ENCODE measurements at regions not wholly inside any gene's neighbourhood (a gene's known extent, or its start where the extent isn't known, plus 50 kb on each side); places are given as distances from the start of the nearest gene placed in this dataset.

DNA sequence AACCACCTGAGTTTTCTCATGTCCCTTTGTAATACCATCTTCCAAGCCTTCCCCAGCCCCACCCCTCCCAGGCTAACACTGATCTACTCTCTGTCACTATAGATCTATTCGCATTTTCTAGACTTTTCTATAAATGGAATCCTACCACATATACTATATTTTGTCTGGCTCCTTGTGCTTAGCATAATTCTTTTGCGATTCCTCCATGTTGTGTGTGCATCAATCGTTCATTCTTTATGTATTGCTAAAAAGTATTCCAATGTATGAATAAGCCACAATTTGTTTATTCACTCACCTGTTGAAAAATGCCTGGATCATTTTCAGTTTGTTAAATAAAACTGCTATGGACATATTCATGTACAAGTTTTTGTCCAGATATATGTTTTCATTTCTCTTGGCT lies 66.7 kb upstream of the DPT start:
- no TSS peak for BruUV-seq (replicated peaks)
- Mint-ChIP-seq H3K9me3 (ENCODE audit: unreplicated experiment) (peaks cover 27% of the 10 kb centered on the region), H3K36me3 (ENCODE audit: insufficient read depth, unreplicated experiment) (no peaks in the 10 kb centered on the region), H3K27me3 (ENCODE audit: insufficient read depth, unreplicated experiment) (no peaks in the 10 kb centered on the region), H3K27ac (ENCODE audit: unreplicated experiment) (peak overlapping the region; percentile 62), H3K4me1 (ENCODE audit: low read depth, unreplicated experiment) (peaks cover 62% of the 10 kb centered on the region), H3K4me3 (ENCODE audit: unreplicated experiment) (no peak overlapping the region)
- intact Hi-C loops (cut with micrococcal nuclease; ENCODE audit: unreplicated experiment), result no loop called here
- ChIA-PET CTCF (no interaction called here), POLR2A (no interaction called here)
- Histone ChIP-seq H3K36me3 (ENCODE audit: control insufficient read depth, insufficient read depth, low read length) (no peaks in the 10 kb centered on the region), H3K9me3 (peaks cover 12% of the 10 kb centered on the region), H3K4me1 (peaks cover 53% of the 10 kb centered on the region), H3K27me3 (replicated peaks; ENCODE audit: control insufficient read depth, insufficient read depth, low read length) (no peaks in the 10 kb centered on the region), H3K4me3 (ENCODE audit: low read depth, low read length) (no peak overlapping the region)
- TF ChIP-seq, protein P1, sequence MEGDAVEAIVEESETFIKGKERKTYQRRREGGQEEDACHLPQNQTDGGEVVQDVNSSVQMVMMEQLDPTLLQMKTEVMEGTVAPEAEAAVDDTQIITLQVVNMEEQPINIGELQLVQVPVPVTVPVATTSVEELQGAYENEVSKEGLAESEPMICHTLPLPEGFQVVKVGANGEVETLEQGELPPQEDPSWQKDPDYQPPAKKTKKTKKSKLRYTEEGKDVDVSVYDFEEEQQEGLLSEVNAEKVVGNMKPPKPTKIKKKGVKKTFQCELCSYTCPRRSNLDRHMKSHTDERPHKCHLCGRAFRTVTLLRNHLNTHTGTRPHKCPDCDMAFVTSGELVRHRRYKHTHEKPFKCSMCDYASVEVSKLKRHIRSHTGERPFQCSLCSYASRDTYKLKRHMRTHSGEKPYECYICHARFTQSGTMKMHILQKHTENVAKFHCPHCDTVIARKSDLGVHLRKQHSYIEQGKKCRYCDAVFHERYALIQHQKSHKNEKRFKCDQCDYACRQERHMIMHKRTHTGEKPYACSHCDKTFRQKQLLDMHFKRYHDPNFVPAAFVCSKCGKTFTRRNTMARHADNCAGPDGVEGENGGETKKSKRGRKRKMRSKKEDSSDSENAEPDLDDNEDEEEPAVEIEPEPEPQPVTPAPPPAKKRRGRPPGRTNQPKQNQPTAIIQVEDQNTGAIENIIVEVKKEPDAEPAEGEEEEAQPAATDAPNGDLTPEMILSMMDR (IDR thresholded peaks at IDR 0.05; ENCODE audit: insufficient read depth in 1 of 2, low read depth in 1 of 2, low read length in 1 of 2, severe bottlenecking in 1 of 2, unreplicated experiment in 1 of 2), result no peak
- DNase-seq, result no peak

DNA sequence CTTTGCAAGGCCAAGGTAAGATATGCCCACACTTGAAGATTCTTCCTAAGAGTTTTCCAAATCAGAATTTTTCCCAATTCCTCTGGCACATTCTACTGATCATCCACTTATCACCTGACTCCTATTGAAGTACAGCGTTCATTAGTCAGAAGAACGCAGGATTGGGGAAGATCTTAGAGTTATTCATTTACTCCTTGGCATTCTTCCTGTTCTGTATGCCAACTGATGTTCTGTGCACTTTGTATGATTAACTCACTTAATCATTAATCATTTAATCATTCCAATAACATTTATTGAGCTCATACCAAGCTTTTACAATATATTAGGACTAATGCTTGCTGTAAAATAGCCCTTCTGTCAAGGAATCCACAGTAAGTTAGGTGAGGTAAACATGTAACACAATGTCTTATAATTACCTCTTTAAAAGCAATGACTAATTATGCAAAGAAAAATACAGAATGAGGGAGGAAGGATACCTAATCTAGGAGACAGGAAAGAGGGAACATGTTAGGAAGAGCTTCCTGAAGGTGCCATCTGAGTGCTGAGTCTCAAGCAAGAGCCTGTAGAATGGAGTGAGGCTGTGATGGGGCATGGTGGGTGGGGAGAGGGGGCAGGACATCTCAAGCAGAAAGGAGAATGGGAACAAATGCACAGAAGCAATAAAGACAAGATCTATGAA lies 71.1 kb upstream of the DPT start:
- Histone ChIP-seq H3K4me3 (ENCODE audit: low read depth, low read length) (no peak overlapping the region), H3K4me1 (peaks cover 64% of the 10 kb centered on the region), H3K36me3 (ENCODE audit: control insufficient read depth, insufficient read depth, low read length) (no peaks in the 10 kb centered on the region), H3K9me3 (no peaks in the 10 kb centered on the region; the same call in 1 of the 2 replicates), H3K27me3 (replicated peaks; ENCODE audit: control insufficient read depth, insufficient read depth, low read length) (no peaks in the 10 kb centered on the region)
- Mint-ChIP-seq H3K27me3 (ENCODE audit: insufficient read depth, unreplicated experiment) (no peaks in the 10 kb centered on the region), H3K9me3 (ENCODE audit: unreplicated experiment) (peaks cover 8% of the 10 kb centered on the region), H3K36me3 (ENCODE audit: insufficient read depth, unreplicated experiment) (no peaks in the 10 kb centered on the region), H3K4me1 (ENCODE audit: low read depth, unreplicated experiment) (peaks cover 46% of the 10 kb centered on the region), H3K27ac (ENCODE audit: unreplicated experiment) (peak overlapping the region; percentile 46), H3K4me3 (ENCODE audit: unreplicated experiment) (no peak overlapping the region)
- no TSS peak for BruUV-seq (replicated peaks)
- DNase-seq, result no peak
- TF ChIP-seq, protein P1 (IDR thresholded peaks at IDR 0.05; ENCODE audit: insufficient read depth in 1 of 2, low read depth in 1 of 2, low read length in 1 of 2, severe bottlenecking in 1 of 2, unreplicated experiment in 1 of 2), result no peak
- CTCF ChIA-PET, result no interaction called here
- POLR2A ChIA-PET, result no interaction called here
- intact Hi-C loops (cut with micrococcal nuclease; ENCODE audit: unreplicated experiment), result loop anchor here (2.0 to 5.0 kb wide), 6 partner anchors 35 to 547 kb away; no protein-coding TSS in a partner anchor

DNA sequence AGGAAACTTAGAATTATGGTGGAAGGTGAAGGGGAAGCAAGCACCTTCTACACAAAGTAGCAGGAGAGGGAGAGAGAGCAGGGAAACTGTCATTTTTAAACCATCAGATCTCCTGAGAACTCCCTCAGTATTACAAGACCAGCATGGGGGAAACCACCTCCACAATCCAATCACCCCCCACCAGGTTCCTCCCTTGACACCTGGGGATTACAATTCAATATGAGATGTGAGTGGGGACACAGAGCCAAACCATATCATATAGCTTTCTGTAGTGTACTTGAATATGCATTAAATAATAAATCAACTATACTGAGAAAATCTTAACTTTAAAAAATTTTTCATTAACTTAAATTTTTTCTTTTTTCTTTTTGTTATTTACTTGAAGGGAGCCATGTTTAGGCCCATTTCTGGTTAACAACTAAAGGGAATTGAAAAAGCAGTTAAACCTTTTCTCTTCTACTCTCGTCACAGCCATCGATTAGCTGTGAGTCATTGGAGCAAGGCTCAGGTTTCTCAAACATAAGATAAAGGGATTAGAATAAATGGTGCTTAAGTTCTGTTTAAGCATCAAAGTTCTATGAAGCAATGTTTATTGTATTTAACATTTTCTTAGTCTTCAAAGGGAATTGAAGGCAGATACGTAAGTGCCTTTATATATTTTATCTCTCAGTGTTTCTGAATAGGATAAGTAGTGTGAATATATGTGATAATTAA lies 72.2 kb upstream of the DPT start:
- intact Hi-C loops (cut with micrococcal nuclease; ENCODE audit: unreplicated experiment), result loop anchor here (1.0 to 5.0 kb wide), 8 partner anchors 8 to 546 kb away; no protein-coding TSS in a partner anchor
- H3K9me3 Mint-ChIP-seq (ENCODE audit: unreplicated experiment), result peaks cover 9% of the 10 kb centered on the region
- Histone ChIP-seq H3K36me3 (ENCODE audit: control insufficient read depth, insufficient read depth, low read length) (no peaks in the 10 kb centered on the region), H3K4me1 (peaks cover 65% of the 10 kb centered on the region), H3K4me3 (ENCODE audit: low read depth, low read length) (no peak overlapping the region), H3K9me3 (no peaks in the 10 kb centered on the region; the same call in 1 of the 2 replicates), H3K27me3 (replicated peaks; ENCODE audit: control insufficient read depth, insufficient read depth, low read length) (no peaks in the 10 kb centered on the region)
- CTCF ChIA-PET, result interaction anchor here (0.8 kb wide), 1 partner anchor 300 kb away, joined by 3 read pairs; no protein-coding TSS in a partner anchor
- POLR2A ChIA-PET, result no interaction called here
- no peak overlapping the region for H3K4me3 Mint-ChIP-seq (ENCODE audit: unreplicated experiment)
- no TSS peak for BruUV-seq (replicated peaks)
- peaks cover 43% of the 10 kb centered on the region for H3K4me1 Mint-ChIP-seq (ENCODE audit: low read depth, unreplicated experiment)
- H3K27me3 Mint-ChIP-seq (ENCODE audit: insufficient read depth, unreplicated experiment), result no peaks in the 10 kb centered on the region
- DNase-seq, result peak; percentile 52 to 66
- TF ChIP-seq, protein P1 (IDR thresholded peaks at IDR 0.05; ENCODE audit: insufficient read depth in 1 of 2, low read depth in 1 of 2, low read length in 1 of 2, severe bottlenecking in 1 of 2, unreplicated experiment in 1 of 2), result no peak
- H3K36me3 Mint-ChIP-seq (ENCODE audit: insufficient read depth, unreplicated experiment), result no peaks in the 10 kb centered on the region
- H3K27ac Mint-ChIP-seq (ENCODE audit: unreplicated experiment), result peak overlapping the region; percentile 46

All from Caco-2 (cell line).